Endodermal cell (in vitro differentiated cells): ENCODE measurements at regions not wholly inside any gene's neighbourhood (a gene's known extent, or its start where the extent isn't known, plus 50 kb on each side); places are given as distances from the start of the nearest gene placed in this dataset.
"Not testable (repeated sequence)": the region's sequence is repeated elsewhere in the genome, so short reads cannot be mapped to it uniquely, and the experiment has no call there.

ENCODE experiments used
- DNase-seq: peaks from one replicate; pipeline ENCODE4 v3.0.0-alpha.2; 2017
- H3K27ac ChIP-seq: 2 replicates; pipeline ENCODE4 v1.5.1; 2013; ENCODE audit warnings: mild to moderate bottlenecking, low read depth, low read length, moderate library complexity
- H3K27me3 ChIP-seq: 2 replicates; pipeline ENCODE4 v1.6.1; 2013; ENCODE audit warnings: mild to moderate bottlenecking, low read length, moderate library complexity; ENCODE audit not compliant: insufficient read depth, control insufficient read depth, poor library complexity, severe bottlenecking
- H3K36me3 ChIP-seq: 2 replicates; pipeline ENCODE4 v1.7.0; 2013; ENCODE audit warnings: mild to moderate bottlenecking, low read length, moderate library complexity; ENCODE audit not compliant: control insufficient read depth, insufficient read depth
- H3K4me1 ChIP-seq: one replicate; pipeline ENCODE4 v1.7.0; 2013; ENCODE audit warnings: low read length; ENCODE audit not compliant: control insufficient read depth, insufficient read depth
- H3K4me3 ChIP-seq: 2 replicates; pipeline ENCODE4 v1.5.1; 2013; ENCODE audit warnings: mild to moderate bottlenecking, low read length, moderate library complexity
- H3K9ac ChIP-seq: 2 replicates; pipeline ENCODE4 v1.6.1; 2013; ENCODE audit warnings: mild to moderate bottlenecking, low read length, moderate library complexity; ENCODE audit not compliant: poor library complexity, severe bottlenecking; ENCODE audit errors: extremely low read depth
- H3K9me3 ChIP-seq: 2 replicates; pipeline ENCODE4 v1.6.1; 2013; ENCODE audit warnings: mild to moderate bottlenecking, low read length, moderate library complexity; ENCODE audit not compliant: control insufficient read depth
- H3K27ac Mint-ChIP-seq: 2 replicates; pipeline ENCODE4 v1.8.0; 2020; ENCODE audit warnings: mixed read lengths
- H3K27me3 Mint-ChIP-seq: 2 replicates; pipeline ENCODE4 v1.8.0; 2021; ENCODE audit warnings: mild to moderate bottlenecking, mixed read lengths; ENCODE audit not compliant: insufficient read depth
- H3K36me3 Mint-ChIP-seq: 2 replicates; pipeline ENCODE4 v1.8.0; 2020; ENCODE audit warnings: low read depth, mixed read lengths
- H3K4me1 Mint-ChIP-seq: 2 replicates; pipeline ENCODE4 v1.8.0; 2020; ENCODE audit warnings: mixed read lengths
- H3K4me3 Mint-ChIP-seq: 2 replicates; pipeline ENCODE4 v1.8.0; 2020; ENCODE audit warnings: mild to moderate bottlenecking, moderate library complexity, mixed read lengths
- H3K9me3 Mint-ChIP-seq: 2 replicates; pipeline ENCODE4 v1.8.0; 2020; ENCODE audit warnings: mild to moderate bottlenecking, mixed read lengths
- CTCF ChIP-seq: fragments of 200-600 bp; sonication (generic); conservative IDR thresholded peaks from 2 replicates; pipeline ENCODE4 v1.5.0; 2021; ENCODE audit warnings: antibody characterized with exemption, mild to moderate bottlenecking
- WGBS, 2 experiments: methylation state at CpG; one replicate each; pipeline versions ENCODE4 v1.1.5 to v1.1.7; 2013; ENCODE audit warnings: missing lambda C conversion rate in 2 of 2, mixed read lengths in 1 of 2; ENCODE audit not compliant: insufficient coverage in 1 of 2, insufficient read length in 1 of 2; 5-methylcytosine and 5-hydroxymethylcytosine counted together

GRCh38 chr11:21736404-21736803 lies 456.5 kb upstream of the ANO5 start:
- TF ChIP-seq CTCF: no peak
- H3K27me3 Mint-ChIP-seq: no peaks in the 10 kb centered on the region
- Histone ChIP-seq H3K27ac (no peak overlapping the region), H3K9ac (no peak overlapping the region), H3K9me3 (peaks cover 28% of the 10 kb centered on the region), H3K4me3 (no peak overlapping the region), H3K36me3 (no peaks in the 10 kb centered on the region), H3K27me3 (no peaks in the 10 kb centered on the region), H3K4me1 (peaks cover 5% of the 10 kb centered on the region)
- H3K4me1 Mint-ChIP-seq: peaks cover 16% of the 10 kb centered on the region
- H3K4me3 Mint-ChIP-seq: no peak overlapping the region
- DNase-seq: no peak
- H3K9me3 Mint-ChIP-seq: peaks cover 20% of the 10 kb centered on the region
- peaks cover 7% of the 10 kb centered on the region for H3K36me3 Mint-ChIP-seq
- H3K27ac Mint-ChIP-seq: no peak overlapping the region
- WGBS, 2 experiments: 79% methylated on average over 1 of the region's 1 CpG; no CpG with 5 or more reads in 1 of the 2 experiments

- H3K4me1 Mint-ChIP-seq, H3K27ac ChIP-seq, H3K27me3 Mint-ChIP-seq, DNase-seq, H3K4me1 ChIP-seq, H3K4me3 ChIP-seq, H3K27ac Mint-ChIP-seq, H3K9me3 ChIP-seq, H3K36me3 ChIP-seq, H3K27me3 ChIP-seq, H3K36me3 Mint-ChIP-seq, H3K9ac ChIP-seq: not testable (repeated sequence)
- WGBS, 2 experiments: 96% methylated on average over 23 to 37 of the region's 37 CpGs
- Mint-ChIP-seq H3K9me3 (peaks cover 38% of the 10 kb centered on the region), H3K4me3 (peak overlapping the region; percentile 46)
Measured at GRCh38 chr11:21752475-21753243, 440.2 kb upstream of the ANO5 start.

GRCh38 chr11:21753244-21753767 lies 439.6 kb upstream of the ANO5 start:
- not testable (repeated sequence) for H3K4me1 ChIP-seq, H3K4me3 ChIP-seq, H3K27ac ChIP-seq, H3K27ac Mint-ChIP-seq, H3K27me3 Mint-ChIP-seq, H3K27me3 ChIP-seq, H3K4me1 Mint-ChIP-seq, DNase-seq, H3K36me3 ChIP-seq, H3K9ac ChIP-seq, H3K9me3 ChIP-seq, H3K36me3 Mint-ChIP-seq
- H3K9me3 Mint-ChIP-seq: peaks cover 40% of the 10 kb centered on the region
- WGBS, 2 experiments: 94 to 97% methylated on average over 8 to 29 of the region's 37 CpGs
- peak overlapping the region; percentile 46 for H3K4me3 Mint-ChIP-seq

- WGBS, 2 experiments: 98% methylated on average over 3 of the region's 3 CpGs; no CpG with 5 or more reads in 1 of the 2 experiments
- peaks cover 9% of the 10 kb centered on the region for H3K36me3 Mint-ChIP-seq
Measured at GRCh38 chr11:21761000-21761399, 431.9 kb upstream of the ANO5 start.

More at GRCh38 chr11:21761000-21761399, 431.9 kb upstream of the ANO5 start:
- no peak for DNase-seq
- Mint-ChIP-seq H3K4me3 (no peak overlapping the region), H3K4me1 (no peaks in the 10 kb centered on the region), H3K9me3 (peaks cover 52% of the 10 kb centered on the region), H3K27me3 (peaks cover 2% of the 10 kb centered on the region), H3K27ac (no peak overlapping the region)
- Histone ChIP-seq H3K9me3 (peaks cover 33% of the 10 kb centered on the region), H3K4me3 (peak overlapping the region; percentile 53), H3K9ac (no peak overlapping the region), H3K27me3 (no peaks in the 10 kb centered on the region), H3K27ac (no peak overlapping the region), H3K36me3 (no peaks in the 10 kb centered on the region), H3K4me1 (no peaks in the 10 kb centered on the region)
- TF ChIP-seq CTCF: no peak
